Endothelial cell of umbilical vein (primary cell): ENCODE measurements at regions not wholly inside any gene's neighbourhood (a gene's known extent, or its start where the extent isn't known, plus 50 kb on each side); places are given as distances from the start of the nearest gene placed in this dataset.

Experiments
- BruUV-seq: library from RNA; stranded (reverse); fragments of 400-500 nt; replicated peaks from 2 replicates; lab custom pipeline; 2021; lab: Mats Ljungman, UMichigan
- CTCF ChIA-PET: fragments of 300-600, 350-600 bp; sonication (Branson Sonifier 250); formaldehyde crosslinking; loops from one replicate; lab custom pipeline; 2021; ENCODE audit warnings: antibody characterized with exemption, inconsistent platforms; lab: Charles Lee
- POLR2A ChIA-PET: fragments of 300-600, 350-600 bp; sonication (Branson Sonifier 250); formaldehyde crosslinking; loops from one replicate; lab custom pipeline; 2021; ENCODE audit warnings: antibody characterized with exemption, inconsistent platforms; lab: Charles Lee
- DNase-seq: peaks from one replicate; pipeline ENCODE4 v3.0.0-alpha.2; 2011; ENCODE audit warnings: low read depth, low spot score
- FAIRE-seq: peaks from 2 replicates; lab custom pipeline; 2011; peaks lifted over from hg19 to GRCh38; lab: Jason Lieb, UNC
- H2AFZ ChIP-seq: 2 replicates; pipeline ENCODE4 v1.6.0; 2012; ENCODE audit warnings: low read depth, low read length, control low read depth, inconsistent platforms
- H3K27ac ChIP-seq: 2 replicates; pipeline ENCODE4 v1.5.1; 2011; ENCODE audit warnings: low read depth, mild to moderate bottlenecking, control low read depth, low read length, moderate library complexity; ENCODE audit not compliant: insufficient read depth
- H3K27me3 ChIP-seq, 2 experiments: 2 replicates each; pipeline versions ENCODE4 v1.6.0 to v1.6.1; 2011; ENCODE audit warnings: low read length in 2 of 2, mixed read lengths in 1 of 2; ENCODE audit not compliant: control insufficient read depth in 2 of 2, insufficient read depth in 2 of 2
- H3K36me3 ChIP-seq, 2 experiments: 2 replicates in 1 of 2; 3 replicates in 1 of 2; pipeline ENCODE4 v1.5.1; 2011; ENCODE audit warnings: low read length in 2 of 2, mild to moderate bottlenecking in 1 of 2, moderate library complexity in 1 of 2; ENCODE audit not compliant: control insufficient read depth in 2 of 2, insufficient read depth in 2 of 2; ENCODE audit errors: extremely low read depth in 1 of 2
- H3K4me1 ChIP-seq: 3 replicates; pipeline ENCODE4 v1.5.1; 2011; ENCODE audit warnings: mild to moderate bottlenecking, low read length; ENCODE audit not compliant: control insufficient read depth, insufficient read depth; ENCODE audit errors: extremely low read depth
- H3K4me2 ChIP-seq: 2 replicates; pipeline ENCODE4 v1.6.1; 2011; ENCODE audit warnings: low read length, control low read depth, mixed read lengths; ENCODE audit not compliant: insufficient read depth
- H3K4me3 ChIP-seq, 3 experiments: fragments of 200-600 bp in 1 of 3; sonication (generic), shearing (Covaris generic) in 1 of 3; replicated peaks in 1 of 3; 2 replicates each; pipeline ENCODE4 v1.5.1; 2011 to 2016; ENCODE audit warnings: control low read depth in 3 of 3, low read length in 3 of 3, mild to moderate bottlenecking in 2 of 3, inconsistent platforms in 1 of 3, low read depth in 1 of 3, moderate library complexity in 1 of 3; ENCODE audit not compliant: insufficient read depth in 1 of 3
- H3K79me2 ChIP-seq: 2 replicates; pipeline ENCODE4 v1.6.0; 2012; ENCODE audit warnings: low read length, inconsistent platforms; ENCODE audit not compliant: control insufficient read depth, insufficient read depth
- H3K9ac ChIP-seq: replicated peaks from 2 replicates; pipeline ENCODE3; 2011; ENCODE audit warnings: low read length, control low read depth; ENCODE audit not compliant: insufficient read depth; ENCODE audit errors: extremely low read depth
- H3K9me1 ChIP-seq: replicated peaks from 3 replicates; pipeline ENCODE4 v1.6.0; 2011; ENCODE audit warnings: mild to moderate bottlenecking, low read length; ENCODE audit not compliant: control insufficient read depth, insufficient read depth; ENCODE audit errors: extremely low read depth
- H3K9me3 ChIP-seq: replicated peaks from 2 replicates; pipeline ENCODE4 v1.5.1; 2012; ENCODE audit warnings: low read length, inconsistent platforms; ENCODE audit not compliant: control insufficient read depth, insufficient read depth
- H4K20me1 ChIP-seq: replicated peaks from 2 replicates; pipeline ENCODE3; 2011; ENCODE audit warnings: mild to moderate bottlenecking, low read length; ENCODE audit not compliant: control insufficient read depth, insufficient read depth; ENCODE audit errors: extremely low read depth
- FOS ChIP-seq: IDR thresholded peaks from 2 replicates; pipeline ENCODE4 v1.6.1; 2011; ENCODE audit warnings: mild to moderate bottlenecking, low read length, moderate library complexity, borderline replicate concordance; ENCODE audit not compliant: insufficient read depth
- GATA2 ChIP-seq: IDR thresholded peaks from 2 replicates; pipeline ENCODE4 v1.7.0; 2011; ENCODE audit warnings: low read depth, mild to moderate bottlenecking, moderate library complexity, mixed read lengths, low read length; ENCODE audit not compliant: insufficient read length, insufficient read depth
- MYC ChIP-seq: IDR thresholded peaks from one replicate; pipeline ENCODE4 v1.6.1; 2011; ENCODE audit warnings: mild to moderate bottlenecking, low read depth, low read length
- dilution Hi-C: fragments of 300-500 bp; cut with MboI; formaldehyde crosslinking; loops from one replicate; pipeline ENCODE4 v1.15.0; 2019; ENCODE audit warnings: low sequenced_read_pairs; ENCODE audit not compliant: extremely low pct_ligation_motif_present
- intact Hi-C: fragments of 100-400 bp; cut with micrococcal nuclease; formaldehyde crosslinking; loops from one replicate; pipeline ENCODE4 v1.10.0; 2022
- TF ChIP-seq, protein P1 (sequence below), 2 donors: IDR thresholded peaks; 1 replicate in 1 of 2; 2 replicates in 1 of 2; pipeline ENCODE4 v1.5.1; 2011; ENCODE audit warnings: low read length in 2 of 2, mild to moderate bottlenecking in 2 of 2, moderate library complexity in 2 of 2, control low read depth in 1 of 2, inconsistent platforms in 1 of 2, low read depth in 1 of 2; ENCODE audit not compliant: insufficient read depth in 1 of 2; ENCODE audit errors: extremely low read depth in 1 of 2

DNA sequence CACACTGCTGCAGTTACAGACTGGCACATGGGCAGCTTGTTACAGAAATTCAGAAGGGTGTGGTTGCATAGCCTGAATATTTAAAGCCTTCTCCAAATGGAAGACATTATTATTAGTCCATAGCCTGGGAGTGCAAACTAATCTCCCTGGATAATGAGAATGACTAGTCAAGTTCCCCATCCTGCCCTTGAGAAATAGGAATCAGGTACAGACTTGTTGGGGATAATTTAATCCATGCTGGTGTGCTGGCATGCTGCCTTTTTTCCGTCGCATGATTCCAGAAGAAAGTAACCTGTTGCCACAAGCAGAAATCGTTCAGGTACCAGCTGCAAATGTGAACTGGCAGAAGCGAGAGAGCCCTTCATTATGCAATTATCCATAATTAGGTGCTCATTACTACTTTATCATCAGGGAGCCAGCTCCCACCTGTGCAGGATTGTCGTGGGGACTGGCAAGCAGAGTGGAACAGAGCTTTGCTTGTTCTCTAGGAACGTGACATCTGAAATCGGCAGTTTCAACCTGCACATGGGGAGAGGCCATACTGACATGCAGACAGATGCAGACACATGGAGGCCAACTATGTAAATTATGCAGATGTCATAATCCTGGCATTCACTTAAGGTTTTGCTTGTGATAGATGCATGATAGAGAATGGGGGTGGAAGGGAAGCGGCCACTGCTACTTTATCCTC lies 419.4 kb downstream of the PMP22 start:
- Histone ChIP-seq H4K20me1 (no peaks in the 10 kb centered on the region), H3K27me3 (no peaks in the 10 kb centered on the region), H3K4me1 (no peaks in the 10 kb centered on the region), H3K9me3 (no peaks in the 10 kb centered on the region), H2AFZ (no peak overlapping the region), H3K27ac (no peak overlapping the region), H3K9ac (no peak overlapping the region), H3K79me2 (no peaks in the 10 kb centered on the region), H3K9me1 (no peaks in the 10 kb centered on the region), H3K36me3 (no peaks in the 10 kb centered on the region), H3K4me3 (no peak overlapping the region), H3K4me2 (no peak overlapping the region)
- ChIA-PET POLR2A (no interaction called here), CTCF (no interaction called here)
- TF ChIP-seq GATA2 (no peak), FOS (no peak), MYC (no peak)
- TF ChIP-seq, protein P1, sequence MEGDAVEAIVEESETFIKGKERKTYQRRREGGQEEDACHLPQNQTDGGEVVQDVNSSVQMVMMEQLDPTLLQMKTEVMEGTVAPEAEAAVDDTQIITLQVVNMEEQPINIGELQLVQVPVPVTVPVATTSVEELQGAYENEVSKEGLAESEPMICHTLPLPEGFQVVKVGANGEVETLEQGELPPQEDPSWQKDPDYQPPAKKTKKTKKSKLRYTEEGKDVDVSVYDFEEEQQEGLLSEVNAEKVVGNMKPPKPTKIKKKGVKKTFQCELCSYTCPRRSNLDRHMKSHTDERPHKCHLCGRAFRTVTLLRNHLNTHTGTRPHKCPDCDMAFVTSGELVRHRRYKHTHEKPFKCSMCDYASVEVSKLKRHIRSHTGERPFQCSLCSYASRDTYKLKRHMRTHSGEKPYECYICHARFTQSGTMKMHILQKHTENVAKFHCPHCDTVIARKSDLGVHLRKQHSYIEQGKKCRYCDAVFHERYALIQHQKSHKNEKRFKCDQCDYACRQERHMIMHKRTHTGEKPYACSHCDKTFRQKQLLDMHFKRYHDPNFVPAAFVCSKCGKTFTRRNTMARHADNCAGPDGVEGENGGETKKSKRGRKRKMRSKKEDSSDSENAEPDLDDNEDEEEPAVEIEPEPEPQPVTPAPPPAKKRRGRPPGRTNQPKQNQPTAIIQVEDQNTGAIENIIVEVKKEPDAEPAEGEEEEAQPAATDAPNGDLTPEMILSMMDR (IDR thresholded peaks at IDR 0.05; ENCODE audit: extremely low read depth in 1 of 2, insufficient read depth in 1 of 2, low read depth in 1 of 2, low read length in 2 of 2) = no peak
- dilution Hi-C loops (no loop called here), intact Hi-C loops (no loop called here)
- BruUV-seq = no TSS peak
- DNase-seq = no peak
- FAIRE-seq = no peak
